ENCODE measurements at regions not wholly inside any gene's neighbourhood (a gene's known extent, or its start where the extent isn't known, plus 50 kb on each side); places are given as distances from the start of the nearest gene placed in this dataset.

GRCh38 chr9:27701587-27701986 lies 128.3 kb upstream of the C9orf72 start:
- H3K4me3 ChIP-seq (ENCODE audit: low read depth, low read length) = no peak overlapping the region
- no peak for DNase-seq (ENCODE audit: low read depth)
- TF ChIP-seq, protein P1, sequence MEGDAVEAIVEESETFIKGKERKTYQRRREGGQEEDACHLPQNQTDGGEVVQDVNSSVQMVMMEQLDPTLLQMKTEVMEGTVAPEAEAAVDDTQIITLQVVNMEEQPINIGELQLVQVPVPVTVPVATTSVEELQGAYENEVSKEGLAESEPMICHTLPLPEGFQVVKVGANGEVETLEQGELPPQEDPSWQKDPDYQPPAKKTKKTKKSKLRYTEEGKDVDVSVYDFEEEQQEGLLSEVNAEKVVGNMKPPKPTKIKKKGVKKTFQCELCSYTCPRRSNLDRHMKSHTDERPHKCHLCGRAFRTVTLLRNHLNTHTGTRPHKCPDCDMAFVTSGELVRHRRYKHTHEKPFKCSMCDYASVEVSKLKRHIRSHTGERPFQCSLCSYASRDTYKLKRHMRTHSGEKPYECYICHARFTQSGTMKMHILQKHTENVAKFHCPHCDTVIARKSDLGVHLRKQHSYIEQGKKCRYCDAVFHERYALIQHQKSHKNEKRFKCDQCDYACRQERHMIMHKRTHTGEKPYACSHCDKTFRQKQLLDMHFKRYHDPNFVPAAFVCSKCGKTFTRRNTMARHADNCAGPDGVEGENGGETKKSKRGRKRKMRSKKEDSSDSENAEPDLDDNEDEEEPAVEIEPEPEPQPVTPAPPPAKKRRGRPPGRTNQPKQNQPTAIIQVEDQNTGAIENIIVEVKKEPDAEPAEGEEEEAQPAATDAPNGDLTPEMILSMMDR (IDR thresholded peaks at IDR 0.05; ENCODE audit: insufficient read depth, low read length) = no peak

DNA sequence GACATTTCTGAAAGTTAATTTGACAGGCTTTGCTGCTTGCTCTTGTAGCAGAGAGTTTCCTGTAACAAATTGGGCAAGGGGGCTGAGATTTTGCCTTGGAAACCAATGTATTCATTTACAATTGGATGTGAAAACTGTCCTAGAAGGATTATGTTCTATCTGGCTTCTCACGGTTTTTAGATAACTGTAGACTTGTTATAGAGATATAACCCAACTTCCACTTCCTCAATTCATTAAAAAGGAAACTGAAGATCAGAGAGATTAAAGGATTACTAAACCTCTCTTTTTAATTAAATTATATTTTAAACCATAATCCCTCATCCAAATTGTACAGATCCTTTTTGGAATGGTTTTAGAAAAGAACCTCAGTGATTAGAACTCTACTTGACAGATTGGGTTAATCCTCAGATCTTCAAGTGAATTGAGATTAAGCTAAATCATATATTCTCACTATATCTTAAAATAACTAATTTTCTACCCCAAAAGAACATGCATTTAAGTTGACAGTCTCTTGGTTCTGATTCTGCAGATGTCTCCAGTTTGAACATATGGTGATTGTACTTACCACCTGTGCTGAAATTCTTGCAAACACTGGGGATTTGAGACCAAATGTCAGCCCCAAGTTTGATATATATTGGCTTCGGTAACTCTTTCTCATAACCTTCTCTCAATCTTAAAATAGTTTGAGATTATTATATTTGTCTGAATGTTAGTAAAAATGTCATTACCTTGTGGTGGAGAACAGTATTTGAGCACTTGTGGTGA lies 130.1 kb upstream of the C9orf72 start:
- H3K4me3 ChIP-seq (ENCODE audit: low read depth, low read length) = no peak overlapping the region
- DNase-seq (ENCODE audit: low read depth) = no peak
- TF ChIP-seq, protein P1 (IDR thresholded peaks at IDR 0.05; ENCODE audit: insufficient read depth, low read length) = no peak

- TF ChIP-seq, protein P1 (IDR thresholded peaks at IDR 0.05; ENCODE audit: insufficient read depth, low read length) = no peak
- no peak overlapping the region for H3K4me3 ChIP-seq (ENCODE audit: low read depth, low read length)
- no peak for DNase-seq (ENCODE audit: low read depth)
Observed at GRCh38 chr9:27711241-27711640, 138.0 kb upstream of the C9orf72 start.

DNA sequence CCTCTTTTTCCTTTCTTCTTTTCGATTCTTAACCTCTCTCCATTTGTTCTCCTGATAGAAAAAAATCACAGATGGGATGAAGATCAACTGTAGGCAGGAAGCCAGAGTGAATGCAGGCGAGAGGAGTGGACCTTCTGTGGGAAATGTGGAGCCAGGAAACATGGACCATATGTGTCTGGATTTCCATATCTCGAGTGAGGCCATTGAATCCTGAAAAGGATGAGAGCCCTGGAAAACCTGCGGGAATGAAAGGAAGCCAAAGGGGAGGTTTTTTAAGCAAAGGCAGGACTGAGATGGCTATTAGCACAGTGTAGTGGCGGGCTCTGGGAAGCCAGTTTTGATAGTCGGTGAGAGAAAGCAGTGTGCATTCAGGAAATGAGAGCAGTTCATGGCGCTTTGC lies 139.5 kb upstream of the C9orf72 start:
- DNase-seq (ENCODE audit: low read depth) = no peak
- TF ChIP-seq, protein P1 (IDR thresholded peaks at IDR 0.05; ENCODE audit: insufficient read depth, low read length) = no peak
- no peak overlapping the region for H3K4me3 ChIP-seq (ENCODE audit: low read depth, low read length)

DNA sequence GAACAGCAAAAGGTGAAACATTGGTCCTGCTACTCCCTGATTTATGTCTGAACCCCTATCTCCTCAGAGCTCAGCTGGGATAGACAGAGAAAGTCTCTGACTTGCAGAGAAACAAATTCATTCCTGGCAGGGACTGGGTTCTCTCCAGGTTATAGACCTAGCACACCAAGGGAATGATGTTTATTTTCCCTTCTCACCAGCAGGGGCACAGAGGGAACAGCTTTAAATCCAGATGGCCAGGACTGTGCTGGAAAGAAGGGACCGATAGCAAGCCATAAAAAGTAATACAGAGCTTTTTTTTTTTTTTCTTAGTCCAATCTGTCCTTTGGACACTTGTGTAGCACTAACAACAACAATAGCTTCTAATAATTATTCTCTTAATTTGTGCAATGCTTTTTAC lies 141.1 kb upstream of the C9orf72 start:
- no peak overlapping the region for H3K4me3 ChIP-seq (ENCODE audit: low read depth, low read length)
- DNase-seq (ENCODE audit: low read depth) = no peak
- TF ChIP-seq, protein P1 (IDR thresholded peaks at IDR 0.05; ENCODE audit: insufficient read depth, low read length) = no peak

DNA sequence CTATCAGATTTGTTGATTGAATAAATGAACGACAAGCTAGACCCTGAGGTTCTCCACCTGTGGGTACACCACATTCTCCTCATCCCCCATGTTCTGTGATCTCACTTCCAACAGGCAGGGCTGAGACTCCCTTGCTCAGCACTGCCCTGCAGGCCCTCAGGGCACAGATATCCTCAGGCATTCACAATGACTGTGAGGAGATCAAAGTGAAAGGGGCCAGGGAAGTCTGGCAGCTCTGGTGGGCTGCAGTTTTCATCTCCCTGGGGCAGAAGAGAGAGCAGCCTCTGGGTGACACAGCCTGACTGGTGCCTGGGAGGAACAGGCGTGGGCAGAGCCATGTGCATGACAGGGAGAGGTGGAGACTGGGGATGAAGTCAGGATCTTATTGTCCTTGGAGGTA lies 142.4 kb upstream of the C9orf72 start:
- H3K4me3 ChIP-seq (ENCODE audit: low read depth, low read length) = no peak overlapping the region
- TF ChIP-seq, protein P1 (IDR thresholded peaks at IDR 0.05; ENCODE audit: insufficient read depth, low read length) = no peak
- no peak for DNase-seq (ENCODE audit: low read depth)

- TF ChIP-seq, protein P1 (IDR thresholded peaks at IDR 0.05; ENCODE audit: insufficient read depth, low read length) = no peak
- no peak for DNase-seq (ENCODE audit: low read depth)
- H3K4me3 ChIP-seq (ENCODE audit: low read depth, low read length) = no peak overlapping the region
Observed at GRCh38 chr9:27717991-27718390, 144.7 kb upstream of the C9orf72 start.
